ENCODE measurements at regions not wholly inside any gene's neighbourhood (a gene's known extent, or its start where the extent isn't known, plus 50 kb on each side); places are given as distances from the start of the nearest gene placed in this dataset.
"Not testable (repeated sequence)": the region's sequence is repeated elsewhere in the genome, so short reads cannot be mapped to it uniquely, and the experiment has no call there.

DNA sequence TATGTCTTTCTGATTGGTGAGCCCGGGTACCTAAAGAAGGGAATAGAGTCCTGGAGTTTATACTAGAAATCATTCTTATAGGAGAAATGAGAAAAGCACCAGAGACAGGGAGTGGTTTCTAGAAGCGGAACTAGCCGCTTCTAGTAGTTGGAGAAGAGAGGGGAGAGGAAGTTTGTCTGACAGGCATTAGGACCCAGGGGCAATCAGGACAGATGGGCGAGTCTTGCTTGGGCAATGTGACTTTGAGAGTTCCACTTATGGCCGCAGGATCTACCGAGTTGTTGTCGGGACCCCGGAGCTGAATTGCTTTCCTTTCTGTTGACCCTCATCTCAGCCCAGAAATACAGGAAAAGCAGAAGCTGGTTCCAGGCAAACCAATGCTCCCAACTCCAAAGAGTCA is 596.8 kb upstream of the CNTN5 start:
- H3K4me2 ChIP-seq = no peak overlapping the region
- H3K27me3 ChIP-seq (ENCODE audit: insufficient read depth) = no peaks in the 10 kb centered on the region
- H3K9me2 ChIP-seq = no peaks in the 10 kb centered on the region
- TF ChIP-seq POLR2AphosphoS5 (IDR thresholded peaks at IDR 0.05; ENCODE audit: low read depth, low read length) (no peak), SIN3A (IDR thresholded peaks at IDR 0.05; ENCODE audit: borderline replicate concordance, low read depth, low read length) (no peak), CTCF (IDR thresholded peaks at IDR 0.05) (no peak), MEF2A (IDR thresholded peaks at IDR 0.05; ENCODE audit: borderline replicate concordance, low read depth) (no peak), CHD2 (IDR thresholded peaks at IDR 0.05; ENCODE audit: low read length, partially characterized antibody) (no peak), NRF1 (IDR thresholded peaks at IDR 0.05; ENCODE audit: low read depth, low read length) (no peak), TEAD4 (IDR thresholded peaks at IDR 0.05; ENCODE audit: borderline replicate concordance, insufficient read depth) (no peak), TCF12 (IDR thresholded peaks at IDR 0.05) (no peak), TAF1 (IDR thresholded peaks at IDR 0.05; ENCODE audit: borderline replicate concordance, low read depth, low read length) (no peak), JUND (IDR thresholded peaks at IDR 0.05) (no peak), RCOR1 (IDR thresholded peaks at IDR 0.05; ENCODE audit: low read length) (no peak), FOXM1 (IDR thresholded peaks at IDR 0.05; ENCODE audit: low read depth) (no peak), FOSL2 (IDR thresholded peaks at IDR 0.05; ENCODE audit: borderline replicate concordance, low read depth) (no peak), RAD21 (IDR thresholded peaks at IDR 0.05; ENCODE audit: low read length) (no peak), EP300 (IDR thresholded peaks at IDR 0.05; ENCODE audit: borderline replicate concordance in 1 of 2, low read depth in 1 of 2, low read length in 1 of 2) (no peak), FOXJ3 (CRISPR knock-in tag; IDR thresholded peaks at IDR 0.05) (no peak), GATA2 (CRISPR knock-in tag; IDR thresholded peaks at IDR 0.05) (no peak), ELF1 (IDR thresholded peaks at IDR 0.05) (no peak)
- TF ChIP-seq, protein P1, sequence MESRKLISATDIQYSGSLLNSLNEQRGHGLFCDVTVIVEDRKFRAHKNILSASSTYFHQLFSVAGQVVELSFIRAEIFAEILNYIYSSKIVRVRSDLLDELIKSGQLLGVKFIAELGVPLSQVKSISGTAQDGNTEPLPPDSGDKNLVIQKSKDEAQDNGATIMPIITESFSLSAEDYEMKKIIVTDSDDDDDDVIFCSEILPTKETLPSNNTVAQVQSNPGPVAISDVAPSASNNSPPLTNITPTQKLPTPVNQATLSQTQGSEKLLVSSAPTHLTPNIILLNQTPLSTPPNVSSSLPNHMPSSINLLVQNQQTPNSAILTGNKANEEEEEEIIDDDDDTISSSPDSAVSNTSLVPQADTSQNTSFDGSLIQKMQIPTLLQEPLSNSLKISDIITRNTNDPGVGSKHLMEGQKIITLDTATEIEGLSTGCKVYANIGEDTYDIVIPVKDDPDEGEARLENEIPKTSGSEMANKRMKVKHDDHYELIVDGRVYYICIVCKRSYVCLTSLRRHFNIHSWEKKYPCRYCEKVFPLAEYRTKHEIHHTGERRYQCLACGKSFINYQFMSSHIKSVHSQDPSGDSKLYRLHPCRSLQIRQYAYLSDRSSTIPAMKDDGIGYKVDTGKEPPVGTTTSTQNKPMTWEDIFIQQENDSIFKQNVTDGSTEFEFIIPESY (IDR thresholded peaks at IDR 0.05; ENCODE audit: borderline replicate concordance, low read depth) = no peak
- TF ChIP-seq, protein P2, sequence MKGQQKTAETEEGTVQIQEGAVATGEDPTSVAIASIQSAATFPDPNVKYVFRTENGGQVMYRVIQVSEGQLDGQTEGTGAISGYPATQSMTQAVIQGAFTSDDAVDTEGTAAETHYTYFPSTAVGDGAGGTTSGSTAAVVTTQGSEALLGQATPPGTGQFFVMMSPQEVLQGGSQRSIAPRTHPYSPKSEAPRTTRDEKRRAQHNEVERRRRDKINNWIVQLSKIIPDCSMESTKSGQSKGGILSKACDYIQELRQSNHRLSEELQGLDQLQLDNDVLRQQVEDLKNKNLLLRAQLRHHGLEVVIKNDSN (IDR thresholded peaks at IDR 0.05; ENCODE audit: borderline replicate concordance, low read depth) = no peak
- H4K20me1 ChIP-seq (ENCODE audit: insufficient read depth) = no peaks in the 10 kb centered on the region
- no peak for DNase-seq
- H3K4me1 ChIP-seq (ENCODE audit: control insufficient read depth in 1 of 2, insufficient read depth in 2 of 2, low read depth in 1 of 2, low read length in 1 of 2) = no peaks in the 10 kb centered on the region
- no peaks in the 10 kb centered on the region for H3K79me2 ChIP-seq (ENCODE audit: insufficient read depth)
- H3K27ac ChIP-seq (ENCODE audit: low read depth in 2 of 2, low read length in 1 of 2) = no peak overlapping the region
- ChIA-PET CTCF (no interaction called here), POLR2A (no interaction called here)
- H3K9me3 ChIP-seq = no peaks in the 10 kb centered on the region
- no peak overlapping the region for H3K9ac ChIP-seq
- no peaks in the 10 kb centered on the region for H3F3A ChIP-seq (replicated peaks; ENCODE audit: insufficient read depth)
- no peak overlapping the region for H2AFZ ChIP-seq (ENCODE audit: low read depth)
- 33% methylated on average over 8 of the region's 8 CpGs for WGBS (ENCODE audit: low lambda C conversion rate)
- H3K4me3 ChIP-seq (ENCODE audit: low read depth in 2 of 2, low read length in 1 of 2) = no peak overlapping the region
- no peaks in the 10 kb centered on the region for H3K36me3 ChIP-seq (replicated peaks in 1 of 2; ENCODE audit: control insufficient read depth in 1 of 2, insufficient read depth in 2 of 2, low read length in 1 of 2)

DNA sequence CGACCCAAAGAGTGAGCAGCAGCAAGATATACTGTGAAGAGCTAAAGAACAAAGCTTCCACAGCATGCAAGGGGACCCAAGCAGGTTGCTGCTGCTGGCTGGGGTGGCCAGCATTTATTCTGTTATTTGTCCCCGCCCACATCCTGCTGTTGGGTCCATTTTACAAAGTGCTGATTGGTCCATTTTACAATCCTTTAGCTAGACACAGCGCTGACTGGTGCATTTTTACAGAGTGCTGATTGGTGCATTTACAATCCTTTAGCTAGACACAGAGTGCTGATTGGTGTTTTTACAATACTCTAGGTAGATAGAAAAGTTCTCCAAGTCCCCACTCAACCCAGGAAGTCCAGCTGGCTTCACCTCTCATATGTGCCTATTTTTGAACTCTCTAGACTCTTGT is 596.0 kb upstream of the CNTN5 start:
- 12% methylated on average over 3 of the region's 3 CpGs for WGBS (ENCODE audit: low lambda C conversion rate)
- H3K4me2 ChIP-seq; H3K9me2 ChIP-seq; H3K27me3 ChIP-seq (ENCODE audit: insufficient read depth); H3K36me3 ChIP-seq (replicated peaks in 1 of 2; ENCODE audit: control insufficient read depth in 1 of 2, insufficient read depth in 2 of 2, low read length in 1 of 2); H3K79me2 ChIP-seq (ENCODE audit: insufficient read depth); H2AFZ ChIP-seq (ENCODE audit: low read depth); H4K20me1 ChIP-seq (ENCODE audit: insufficient read depth); DNase-seq; CTCF ChIA-PET; H3K4me3 ChIP-seq (ENCODE audit: low read depth in 2 of 2, low read length in 1 of 2); H3K27ac ChIP-seq (ENCODE audit: low read depth in 2 of 2, low read length in 1 of 2); POLR2A ChIA-PET; H3K9ac ChIP-seq; H3K4me1 ChIP-seq (ENCODE audit: control insufficient read depth in 1 of 2, insufficient read depth in 2 of 2, low read depth in 1 of 2, low read length in 1 of 2); H3F3A ChIP-seq (replicated peaks; ENCODE audit: insufficient read depth); H3K9me3 ChIP-seq: not testable (repeated sequence)

Measured in SK-N-SH (cell line).